ENCODE measurements at regions not wholly inside any gene's neighbourhood (a gene's known extent, or its start where the extent isn't known, plus 50 kb on each side); places are given as distances from the start of the nearest gene placed in this dataset.
"Not testable (repeated sequence)": the region's sequence is repeated elsewhere in the genome, so short reads cannot be mapped to it uniquely, and the experiment has no call there.

- no peak for DNase-seq
- in situ Hi-C loops (cut with MboI; ENCODE audit: low pct_unique_long_range_greater_than_20kb, low sequenced_read_pairs), result no loop called here
Measured at GRCh38 chr9:3674561-3674960, 148.8 kb upstream of the RFX3 start.

- in situ Hi-C loops (cut with MboI; ENCODE audit: low pct_unique_long_range_greater_than_20kb, low sequenced_read_pairs), result no loop called here
- peak; percentile 37 for DNase-seq
Measured at GRCh38 chr9:3672399-3672798, 146.6 kb upstream of the RFX3 start.

- in situ Hi-C loops (cut with MboI; ENCODE audit: low pct_unique_long_range_greater_than_20kb, low sequenced_read_pairs), result no loop called here
- no peak for DNase-seq
Measured at GRCh38 chr9:3664044-3664443, 138.2 kb upstream of the RFX3 start.

DNA sequence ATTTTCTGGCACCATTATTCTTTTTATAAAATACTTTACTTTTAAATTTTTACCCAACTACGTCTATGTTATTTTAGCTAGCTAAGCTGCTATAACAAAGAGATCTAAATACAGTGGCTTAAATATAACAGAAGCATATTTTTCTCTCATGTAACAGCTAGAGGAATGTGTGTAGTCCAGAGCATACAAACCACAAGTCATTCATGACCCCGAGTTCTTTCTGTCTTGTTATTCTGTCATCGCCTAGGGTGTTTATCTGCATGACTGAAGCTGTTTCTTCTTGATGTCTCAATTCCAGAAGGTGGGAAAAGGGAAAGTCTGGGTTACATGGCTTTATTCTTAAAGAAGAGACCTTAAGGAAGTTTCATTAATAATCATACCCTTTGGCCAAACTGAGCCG is 136.9 kb upstream of the RFX3 start:
- in situ Hi-C loops (cut with MboI; ENCODE audit: low pct_unique_long_range_greater_than_20kb, low sequenced_read_pairs), result no loop called here
- DNase-seq, result no peak

DNA sequence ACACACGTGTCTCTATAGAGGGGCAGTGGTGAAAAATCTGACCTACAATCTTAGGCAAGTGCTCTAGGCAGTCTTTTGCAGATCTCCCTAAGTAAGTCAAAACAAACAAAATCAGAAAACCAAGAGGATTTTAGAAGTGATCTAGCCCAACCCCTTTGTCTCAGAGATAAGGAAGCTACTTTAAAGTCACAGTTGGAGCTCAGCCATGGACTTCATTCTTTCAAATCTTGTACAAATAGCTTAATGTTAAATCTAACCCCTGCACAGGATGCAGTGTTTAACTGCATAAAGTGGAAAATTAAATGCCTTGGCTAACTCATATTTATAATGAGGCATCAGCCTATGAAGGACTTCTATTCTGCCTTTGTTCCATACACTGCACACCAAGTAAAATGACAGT is 135.1 kb upstream of the RFX3 start:
- in situ Hi-C loops (cut with MboI; ENCODE audit: low pct_unique_long_range_greater_than_20kb, low sequenced_read_pairs), result no loop called here
- no peak for DNase-seq

- in situ Hi-C loops (cut with MboI; ENCODE audit: low pct_unique_long_range_greater_than_20kb, low sequenced_read_pairs), result no loop called here
- no peak for DNase-seq
Measured at GRCh38 chr9:3659647-3660046, 133.8 kb upstream of the RFX3 start.

GRCh38 chr9:3658964-3659363 is 133.2 kb upstream of the RFX3 start:
- in situ Hi-C loops (cut with MboI; ENCODE audit: low pct_unique_long_range_greater_than_20kb, low sequenced_read_pairs), result no loop called here

GRCh38 chr9:3656224-3656623 is 130.4 kb upstream of the RFX3 start:
- DNase-seq, result no peak
- in situ Hi-C loops (cut with MboI; ENCODE audit: low pct_unique_long_range_greater_than_20kb, low sequenced_read_pairs), result no loop called here

More at GRCh38 chr9:3658964-3659363, 133.2 kb upstream of the RFX3 start:
- DNase-seq, result no peak

- no peak for DNase-seq
- in situ Hi-C loops (cut with MboI; ENCODE audit: low pct_unique_long_range_greater_than_20kb, low sequenced_read_pairs), result no loop called here
Measured at GRCh38 chr9:3650994-3651622, 125.3 kb upstream of the RFX3 start.

DNA sequence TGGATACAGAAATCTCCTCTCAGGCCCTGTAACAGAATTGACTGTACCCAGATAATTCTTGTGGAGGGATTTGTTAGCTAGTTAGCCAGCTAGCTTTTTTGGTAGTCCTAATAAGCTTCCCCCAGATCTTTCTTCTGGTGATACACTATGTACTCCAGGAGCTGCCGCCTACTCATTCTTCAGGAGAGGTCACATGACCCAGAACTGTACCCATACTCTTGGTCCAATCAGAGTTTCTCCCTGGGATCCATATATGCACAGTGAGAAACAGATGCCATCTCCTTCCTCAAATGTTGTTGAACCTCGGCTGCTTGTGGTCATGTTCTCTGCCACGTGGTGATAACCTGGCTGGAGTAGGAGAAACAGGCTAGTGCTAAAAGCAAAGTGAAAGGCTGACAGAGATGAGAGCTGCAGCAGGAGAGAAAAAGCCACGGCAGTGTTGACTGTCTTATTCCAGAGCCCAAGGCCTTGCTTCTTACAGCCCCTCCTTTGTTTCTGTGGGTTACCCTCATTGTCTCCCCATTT is 123.0 kb upstream of the RFX3 start:
- in situ Hi-C loops (cut with MboI; ENCODE audit: low pct_unique_long_range_greater_than_20kb, low sequenced_read_pairs), result no loop called here
- no peak for DNase-seq

DNA sequence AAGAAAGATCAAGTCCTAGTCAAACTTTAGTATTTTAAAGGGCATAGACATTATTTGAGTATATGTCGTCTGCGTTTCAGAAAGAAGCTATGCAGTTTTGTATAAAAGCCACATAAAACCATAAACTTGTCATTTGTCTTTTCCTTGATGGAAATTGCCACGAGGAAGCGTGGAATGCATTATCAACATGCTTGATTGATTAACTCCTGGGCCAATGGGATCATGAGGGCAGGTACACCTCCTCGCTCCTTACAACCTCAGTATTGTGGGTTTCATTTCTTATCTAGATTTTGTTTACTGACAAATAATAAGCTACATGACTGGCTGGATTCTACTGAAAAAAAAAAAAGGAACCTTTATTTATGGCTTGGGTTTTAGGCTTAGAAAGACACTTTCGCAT is 122.5 kb upstream of the RFX3 start:
- DNase-seq, result no peak
- in situ Hi-C loops (cut with MboI; ENCODE audit: low pct_unique_long_range_greater_than_20kb, low sequenced_read_pairs), result no loop called here

- in situ Hi-C loops (cut with MboI; ENCODE audit: low pct_unique_long_range_greater_than_20kb, low sequenced_read_pairs), result no loop called here
- no peak for DNase-seq
Measured at GRCh38 chr9:3647652-3648051, 121.9 kb upstream of the RFX3 start.

DNA sequence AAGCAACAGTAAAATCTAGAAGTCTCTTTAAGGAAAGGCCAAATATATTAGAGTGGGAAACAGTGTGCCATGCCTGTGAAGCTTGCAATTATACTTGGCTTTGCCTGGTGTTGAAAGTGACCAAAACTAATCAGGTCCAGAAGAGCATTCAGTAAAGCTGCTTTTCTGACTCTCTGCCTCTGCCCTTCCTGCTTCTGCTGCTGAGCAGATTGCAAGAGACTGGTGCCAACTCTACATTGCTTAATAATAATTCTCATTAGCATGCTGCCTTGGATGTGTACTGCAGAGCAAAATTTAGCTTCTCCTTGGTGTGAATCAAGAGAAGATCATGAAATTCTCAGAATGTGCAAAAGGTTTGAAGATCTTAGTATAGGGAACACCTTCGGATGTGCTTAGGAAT is 120.4 kb upstream of the RFX3 start:
- in situ Hi-C loops (cut with MboI; ENCODE audit: low pct_unique_long_range_greater_than_20kb, low sequenced_read_pairs), result no loop called here

GRCh38 chr9:3642075-3642474 is 116.3 kb upstream of the RFX3 start:
- DNase-seq; in situ Hi-C loops (cut with MboI; ENCODE audit: low pct_unique_long_range_greater_than_20kb, low sequenced_read_pairs): not testable (repeated sequence)

More for the DNA sequence above, 120.4 kb upstream of the RFX3 start:
- DNase-seq, result no peak

- DNase-seq, result no peak
- in situ Hi-C loops (cut with MboI; ENCODE audit: low pct_unique_long_range_greater_than_20kb, low sequenced_read_pairs), result no loop called here
Measured at GRCh38 chr9:3629495-3629894, 103.7 kb upstream of the RFX3 start.

DNA sequence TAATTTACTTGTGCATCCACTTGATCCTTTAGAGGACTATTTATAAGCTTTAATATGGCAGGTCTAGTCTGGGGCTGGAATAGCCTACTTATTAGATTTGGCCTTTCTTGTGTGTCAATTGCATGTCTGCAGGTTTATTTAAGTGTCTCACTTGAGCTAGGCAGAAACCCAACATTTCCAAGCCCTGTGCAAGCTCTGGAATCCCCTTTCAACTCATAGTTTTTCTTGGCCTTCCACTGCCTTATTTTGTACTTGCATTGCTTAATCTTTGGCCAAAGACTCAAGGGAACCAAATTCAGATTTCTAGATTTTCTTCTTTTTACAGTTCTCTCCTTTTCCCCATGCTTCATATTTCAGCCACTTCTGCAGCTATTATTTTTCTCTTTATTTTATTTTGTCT is 102.4 kb upstream of the RFX3 start:
- DNase-seq, result no peak
- in situ Hi-C loops (cut with MboI; ENCODE audit: low pct_unique_long_range_greater_than_20kb, low sequenced_read_pairs), result no loop called here

- no peak for DNase-seq
- in situ Hi-C loops (cut with MboI; ENCODE audit: low pct_unique_long_range_greater_than_20kb, low sequenced_read_pairs), result no loop called here
Measured at GRCh38 chr9:3608011-3608410, 82.2 kb upstream of the RFX3 start.

- DNase-seq, result no peak
Measured at GRCh38 chr9:3600672-3601071, 74.9 kb upstream of the RFX3 start.

DNA sequence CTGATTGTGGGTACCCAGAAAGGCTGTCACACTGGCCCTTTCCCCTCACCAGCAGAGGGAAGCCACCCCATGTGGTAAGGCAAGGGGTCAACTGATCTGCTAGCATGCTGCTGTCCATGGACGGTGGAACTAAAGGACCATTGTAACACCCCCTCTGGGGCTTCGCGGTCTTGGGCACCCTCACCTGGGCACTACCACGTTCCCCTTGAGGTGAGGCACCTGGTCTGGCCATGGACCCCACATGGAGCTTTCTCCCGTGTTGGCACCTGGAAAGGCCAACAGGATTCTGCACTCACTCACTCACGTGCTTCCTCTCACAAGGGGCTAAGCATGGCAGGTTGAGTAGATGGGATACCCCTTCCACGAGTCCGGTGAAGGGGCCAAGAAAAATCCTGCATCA is 72.0 kb upstream of the RFX3 start:
- in situ Hi-C loops (cut with MboI; ENCODE audit: low pct_unique_long_range_greater_than_20kb, low sequenced_read_pairs), result no loop called here

More at GRCh38 chr9:3600672-3601071, 74.9 kb upstream of the RFX3 start:
- in situ Hi-C loops (cut with MboI; ENCODE audit: low pct_unique_long_range_greater_than_20kb, low sequenced_read_pairs), result no loop called here

DNA sequence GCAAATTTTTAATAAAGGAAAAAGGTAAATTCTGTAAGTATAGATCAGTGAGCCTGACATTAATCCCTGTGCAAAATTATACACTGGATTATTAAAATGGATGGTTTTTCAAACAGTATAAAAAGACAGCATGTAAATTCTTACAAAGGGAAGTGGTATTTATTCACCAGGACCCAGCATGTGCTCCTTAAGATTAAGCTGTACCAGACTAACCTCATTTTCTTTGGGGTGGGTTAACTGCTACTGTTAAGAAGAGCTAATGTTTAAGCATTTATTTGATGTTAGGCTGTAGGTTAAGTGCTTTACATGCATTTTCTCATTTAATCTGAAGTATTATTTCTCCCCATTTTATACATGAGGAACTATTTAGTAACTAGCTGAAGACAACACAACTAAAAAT is 60.3 kb upstream of the RFX3 start:
- DNase-seq, result no peak

More for the DNA sequence above, 72.0 kb upstream of the RFX3 start:
- DNase-seq, result no peak

GRCh38 chr9:3585606-3586005 is 59.8 kb upstream of the RFX3 start:
- peak; percentile 60 for DNase-seq
- in situ Hi-C loops (cut with MboI; ENCODE audit: low pct_unique_long_range_greater_than_20kb, low sequenced_read_pairs), result no loop called here

More for the DNA sequence above, 60.3 kb upstream of the RFX3 start:
- in situ Hi-C loops (cut with MboI; ENCODE audit: low pct_unique_long_range_greater_than_20kb, low sequenced_read_pairs), result no loop called here
